Endodermal cell (in vitro differentiated cells): ENCODE measurements at regions not wholly inside any gene's neighbourhood (a gene's known extent, or its start where the extent isn't known, plus 50 kb on each side); places are given as distances from the start of the nearest gene placed in this dataset.
A peak's percentile ranks its signal among the peaks of the same experiment; 100 is the strongest.

Experiments used
- DNase-seq: peaks from one replicate; pipeline ENCODE4 v3.0.0-alpha.2; 2017
- H3K27ac ChIP-seq: 2 replicates; pipeline ENCODE4 v1.5.1; 2013; ENCODE audit warnings: mild to moderate bottlenecking, low read depth, low read length, moderate library complexity
- H3K27me3 ChIP-seq: 2 replicates; pipeline ENCODE4 v1.6.1; 2013; ENCODE audit warnings: mild to moderate bottlenecking, low read length, moderate library complexity; ENCODE audit not compliant: insufficient read depth, control insufficient read depth, poor library complexity, severe bottlenecking
- H3K36me3 ChIP-seq: 2 replicates; pipeline ENCODE4 v1.7.0; 2013; ENCODE audit warnings: mild to moderate bottlenecking, low read length, moderate library complexity; ENCODE audit not compliant: control insufficient read depth, insufficient read depth
- H3K4me1 ChIP-seq: one replicate; pipeline ENCODE4 v1.7.0; 2013; ENCODE audit warnings: low read length; ENCODE audit not compliant: control insufficient read depth, insufficient read depth
- H3K4me3 ChIP-seq: 2 replicates; pipeline ENCODE4 v1.5.1; 2013; ENCODE audit warnings: mild to moderate bottlenecking, low read length, moderate library complexity
- H3K9ac ChIP-seq: 2 replicates; pipeline ENCODE4 v1.6.1; 2013; ENCODE audit warnings: mild to moderate bottlenecking, low read length, moderate library complexity; ENCODE audit not compliant: poor library complexity, severe bottlenecking; ENCODE audit errors: extremely low read depth
- H3K9me3 ChIP-seq: 2 replicates; pipeline ENCODE4 v1.6.1; 2013; ENCODE audit warnings: mild to moderate bottlenecking, low read length, moderate library complexity; ENCODE audit not compliant: control insufficient read depth
- H3K27ac Mint-ChIP-seq: 2 replicates; pipeline ENCODE4 v1.8.0; 2020; ENCODE audit warnings: mixed read lengths
- H3K27me3 Mint-ChIP-seq: 2 replicates; pipeline ENCODE4 v1.8.0; 2021; ENCODE audit warnings: mild to moderate bottlenecking, mixed read lengths; ENCODE audit not compliant: insufficient read depth
- H3K36me3 Mint-ChIP-seq: 2 replicates; pipeline ENCODE4 v1.8.0; 2020; ENCODE audit warnings: low read depth, mixed read lengths
- H3K4me1 Mint-ChIP-seq: 2 replicates; pipeline ENCODE4 v1.8.0; 2020; ENCODE audit warnings: mixed read lengths
- H3K4me3 Mint-ChIP-seq: 2 replicates; pipeline ENCODE4 v1.8.0; 2020; ENCODE audit warnings: mild to moderate bottlenecking, moderate library complexity, mixed read lengths
- H3K9me3 Mint-ChIP-seq: 2 replicates; pipeline ENCODE4 v1.8.0; 2020; ENCODE audit warnings: mild to moderate bottlenecking, mixed read lengths
- WGBS, 2 experiments: methylation state at CpG; one replicate each; pipeline versions ENCODE4 v1.1.5 to v1.1.7; 2013; ENCODE audit warnings: missing lambda C conversion rate in 2 of 2, mixed read lengths in 1 of 2; ENCODE audit not compliant: insufficient coverage in 1 of 2, insufficient read length in 1 of 2; 5-methylcytosine and 5-hydroxymethylcytosine counted together
- TF ChIP-seq, protein P1 (sequence below): fragments of 200-600 bp; sonication (generic); conservative IDR thresholded peaks from 2 replicates; pipeline ENCODE4 v1.5.0; 2021; ENCODE audit warnings: antibody characterized with exemption, mild to moderate bottlenecking

DNA sequence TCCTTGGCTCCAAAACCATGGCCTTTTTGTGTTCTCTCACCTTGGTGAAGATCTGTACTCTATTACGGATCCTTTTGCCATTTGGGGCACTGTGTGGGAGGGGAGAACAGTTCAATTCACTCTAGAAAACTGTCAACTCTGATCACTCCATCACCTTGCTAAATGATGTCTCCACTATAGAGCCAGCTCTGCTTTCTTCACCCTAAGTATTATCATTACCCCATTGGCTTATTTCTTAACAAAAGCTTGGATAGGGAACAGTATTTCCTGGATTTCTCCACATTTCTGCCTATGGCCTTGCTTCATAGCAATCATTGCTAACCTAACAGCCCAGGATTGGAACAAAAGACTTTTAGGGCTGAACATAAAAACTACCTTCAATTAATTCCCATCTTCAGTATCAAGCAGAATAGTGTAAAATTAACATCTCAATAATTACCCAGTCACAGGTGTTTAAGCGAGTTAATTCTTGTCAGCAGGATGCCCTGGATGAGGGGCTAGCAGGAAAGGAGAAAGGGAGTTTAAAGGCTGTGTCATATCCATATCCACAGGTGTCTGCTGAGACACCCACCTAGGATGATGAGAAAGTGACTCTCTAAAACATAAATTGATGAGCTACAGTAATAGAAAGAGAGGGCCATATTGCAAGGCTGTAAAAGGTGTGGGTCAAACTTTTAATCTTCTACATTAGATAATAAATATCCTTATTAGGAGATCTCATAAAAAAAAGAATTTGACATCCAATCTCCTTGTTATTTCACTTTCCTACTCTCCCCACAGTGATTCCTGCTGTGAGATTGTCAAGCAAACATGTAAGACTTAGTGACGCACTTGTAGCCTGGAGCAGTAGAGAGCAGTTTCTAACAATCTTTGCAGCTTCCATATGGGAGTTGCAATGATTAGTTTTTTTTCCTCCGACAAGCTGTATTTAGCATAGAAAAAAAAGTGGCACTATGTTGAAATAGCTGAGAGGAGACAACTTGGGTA, 589.5 kb upstream of the NXPH2 start:
- Histone ChIP-seq H3K4me3 (no peak overlapping the region), H3K4me1 (no peaks in the 10 kb centered on the region), H3K36me3 (no peaks in the 10 kb centered on the region), H3K27me3 (no peaks in the 10 kb centered on the region), H3K9me3 (no peaks in the 10 kb centered on the region), H3K9ac (no peak overlapping the region), H3K27ac (no peak overlapping the region)
- H3K27me3 Mint-ChIP-seq, result peaks cover 26% of the 10 kb centered on the region
- WGBS, 2 experiments, result 38 to 48% methylated on average over 3 to 4 of the region's 4 CpGs
- H3K9me3 Mint-ChIP-seq, result peaks cover 5% of the 10 kb centered on the region
- no peak overlapping the region for H3K27ac Mint-ChIP-seq
- H3K4me1 Mint-ChIP-seq, result peaks cover 8% of the 10 kb centered on the region
- TF ChIP-seq, protein P1, sequence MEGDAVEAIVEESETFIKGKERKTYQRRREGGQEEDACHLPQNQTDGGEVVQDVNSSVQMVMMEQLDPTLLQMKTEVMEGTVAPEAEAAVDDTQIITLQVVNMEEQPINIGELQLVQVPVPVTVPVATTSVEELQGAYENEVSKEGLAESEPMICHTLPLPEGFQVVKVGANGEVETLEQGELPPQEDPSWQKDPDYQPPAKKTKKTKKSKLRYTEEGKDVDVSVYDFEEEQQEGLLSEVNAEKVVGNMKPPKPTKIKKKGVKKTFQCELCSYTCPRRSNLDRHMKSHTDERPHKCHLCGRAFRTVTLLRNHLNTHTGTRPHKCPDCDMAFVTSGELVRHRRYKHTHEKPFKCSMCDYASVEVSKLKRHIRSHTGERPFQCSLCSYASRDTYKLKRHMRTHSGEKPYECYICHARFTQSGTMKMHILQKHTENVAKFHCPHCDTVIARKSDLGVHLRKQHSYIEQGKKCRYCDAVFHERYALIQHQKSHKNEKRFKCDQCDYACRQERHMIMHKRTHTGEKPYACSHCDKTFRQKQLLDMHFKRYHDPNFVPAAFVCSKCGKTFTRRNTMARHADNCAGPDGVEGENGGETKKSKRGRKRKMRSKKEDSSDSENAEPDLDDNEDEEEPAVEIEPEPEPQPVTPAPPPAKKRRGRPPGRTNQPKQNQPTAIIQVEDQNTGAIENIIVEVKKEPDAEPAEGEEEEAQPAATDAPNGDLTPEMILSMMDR, result no peak
- H3K4me3 Mint-ChIP-seq, result no peak overlapping the region
- no peaks in the 10 kb centered on the region for H3K36me3 Mint-ChIP-seq
- DNase-seq, result peak; percentile 60

DNA sequence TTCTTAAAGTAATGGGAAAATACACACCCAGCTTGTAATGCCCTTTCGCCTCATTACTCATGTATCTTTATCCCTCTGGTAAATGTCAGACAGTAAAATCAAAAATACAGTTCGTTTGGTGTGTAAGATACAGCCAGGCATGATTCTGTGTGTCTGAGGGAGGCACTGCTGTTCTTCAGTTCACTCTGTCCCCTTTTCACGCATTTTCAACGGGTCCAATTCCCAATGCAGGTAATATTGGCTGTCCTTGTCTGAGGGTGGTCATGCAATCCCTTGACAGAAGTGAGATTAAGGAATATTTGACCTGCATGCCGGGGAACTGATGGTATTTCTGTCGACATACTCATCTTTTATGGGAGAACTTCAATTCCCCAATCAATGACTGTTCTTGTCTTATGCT, 587.2 kb upstream of the NXPH2 start:
- H3K4me3 Mint-ChIP-seq, result no peak overlapping the region
- DNase-seq, result no peak
- TF ChIP-seq, protein P1, result no peak
- no peak overlapping the region for H3K27ac ChIP-seq
- H3K27me3 ChIP-seq, result no peaks in the 10 kb centered on the region
- WGBS, 2 experiments, result 87 to 91% methylated on average over 6 of the region's 6 CpGs
- no peaks in the 10 kb centered on the region for H3K4me1 ChIP-seq
- no peaks in the 10 kb centered on the region for H3K9me3 ChIP-seq
- peaks cover 8% of the 10 kb centered on the region for H3K4me1 Mint-ChIP-seq
- peaks cover 5% of the 10 kb centered on the region for H3K9me3 Mint-ChIP-seq
- H3K27ac Mint-ChIP-seq, result no peak overlapping the region
- no peak overlapping the region for H3K4me3 ChIP-seq
- H3K9ac ChIP-seq, result no peak overlapping the region
- H3K36me3 ChIP-seq, result no peaks in the 10 kb centered on the region
- peaks cover 26% of the 10 kb centered on the region for H3K27me3 Mint-ChIP-seq
- no peaks in the 10 kb centered on the region for H3K36me3 Mint-ChIP-seq

DNA sequence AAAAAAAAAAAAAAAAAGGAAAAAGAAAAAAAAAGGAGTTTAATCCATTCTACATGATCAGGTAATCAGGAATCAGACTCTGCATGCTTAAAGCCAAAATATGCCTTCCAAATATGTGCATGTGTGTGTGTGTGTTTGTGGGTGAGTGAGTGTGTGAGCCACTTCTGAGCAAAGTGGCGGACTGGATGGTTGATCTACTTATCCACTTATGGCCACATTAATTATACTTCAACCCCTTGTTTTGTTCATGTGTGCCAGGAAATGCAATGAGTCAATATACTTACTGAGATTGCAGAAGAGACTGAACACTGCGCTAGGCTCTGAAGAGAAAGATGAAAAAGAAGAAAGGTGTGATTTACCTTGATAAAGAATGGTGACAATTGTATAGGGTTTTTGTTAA, 586.5 kb upstream of the NXPH2 start:
- Mint-ChIP-seq H3K36me3 (no peaks in the 10 kb centered on the region), H3K4me1 (peaks cover 8% of the 10 kb centered on the region), H3K27ac (no peak overlapping the region), H3K9me3 (no peaks in the 10 kb centered on the region), H3K4me3 (no peak overlapping the region), H3K27me3 (peaks cover 26% of the 10 kb centered on the region)
- no peak overlapping the region for H3K9ac ChIP-seq
- no peaks in the 10 kb centered on the region for H3K27me3 ChIP-seq
- 90% methylated on average over 2 of the region's 2 CpGs; no CpG with 5 or more reads in 1 of the 2 experiments for WGBS, 2 experiments
- no peaks in the 10 kb centered on the region for H3K9me3 ChIP-seq
- no peak overlapping the region for H3K4me3 ChIP-seq
- no peak for DNase-seq
- H3K4me1 ChIP-seq, result no peaks in the 10 kb centered on the region
- TF ChIP-seq, protein P1, result no peak
- H3K36me3 ChIP-seq, result no peaks in the 10 kb centered on the region
- H3K27ac ChIP-seq, result no peak overlapping the region
